ENCODE measurements at regions not wholly inside any gene's neighbourhood (a gene's known extent, or its start where the extent isn't known, plus 50 kb on each side); places are given as distances from the start of the nearest gene placed in this dataset.

GRCh38 chr6:96330884-96331283 lies 190.7 kb upstream of the UFL1 start:
- TF ChIP-seq, protein P1, sequence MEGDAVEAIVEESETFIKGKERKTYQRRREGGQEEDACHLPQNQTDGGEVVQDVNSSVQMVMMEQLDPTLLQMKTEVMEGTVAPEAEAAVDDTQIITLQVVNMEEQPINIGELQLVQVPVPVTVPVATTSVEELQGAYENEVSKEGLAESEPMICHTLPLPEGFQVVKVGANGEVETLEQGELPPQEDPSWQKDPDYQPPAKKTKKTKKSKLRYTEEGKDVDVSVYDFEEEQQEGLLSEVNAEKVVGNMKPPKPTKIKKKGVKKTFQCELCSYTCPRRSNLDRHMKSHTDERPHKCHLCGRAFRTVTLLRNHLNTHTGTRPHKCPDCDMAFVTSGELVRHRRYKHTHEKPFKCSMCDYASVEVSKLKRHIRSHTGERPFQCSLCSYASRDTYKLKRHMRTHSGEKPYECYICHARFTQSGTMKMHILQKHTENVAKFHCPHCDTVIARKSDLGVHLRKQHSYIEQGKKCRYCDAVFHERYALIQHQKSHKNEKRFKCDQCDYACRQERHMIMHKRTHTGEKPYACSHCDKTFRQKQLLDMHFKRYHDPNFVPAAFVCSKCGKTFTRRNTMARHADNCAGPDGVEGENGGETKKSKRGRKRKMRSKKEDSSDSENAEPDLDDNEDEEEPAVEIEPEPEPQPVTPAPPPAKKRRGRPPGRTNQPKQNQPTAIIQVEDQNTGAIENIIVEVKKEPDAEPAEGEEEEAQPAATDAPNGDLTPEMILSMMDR (IDR thresholded peaks at IDR 0.05; ENCODE audit: poor library complexity, severe bottlenecking), result no peak
- no peak for TF ChIP-seq POLR2AphosphoS5 (IDR thresholded peaks at IDR 0.05)
- TF ChIP-seq EZH2 (IDR thresholded peaks at IDR 0.05; ENCODE audit: borderline replicate concordance, insufficient read depth, low read length, poor library complexity, severe bottlenecking), result no peak
- no peak for TF ChIP-seq REST (IDR thresholded peaks at IDR 0.05; ENCODE audit: borderline replicate concordance)
- TF ChIP-seq RAD21 (conservative IDR thresholded peaks at IDR 0.05), result no peak

Measured in neural cell (in vitro differentiated cells).